Endothelial cell of umbilical vein (primary cell): ENCODE measurements at regions not wholly inside any gene's neighbourhood (a gene's known extent, or its start where the extent isn't known, plus 50 kb on each side); places are given as distances from the start of the nearest gene placed in this dataset.

Source experiments
- EZH2 ChIP-seq: IDR thresholded peaks from 2 replicates; pipeline ENCODE4 v1.6.1; 2012; ENCODE audit warnings: borderline replicate concordance, low read depth, mild to moderate bottlenecking, moderate library complexity, low read length, inconsistent platforms; ENCODE audit not compliant: severe bottlenecking
- POLR2A ChIP-seq: IDR thresholded peaks from 2 replicates; pipeline ENCODE4 v1.6.1; 2012; ENCODE audit warnings: low read depth, mild to moderate bottlenecking, control low read depth, low read length
- POLR2AphosphoS5 ChIP-seq: IDR thresholded peaks from 2 replicates; pipeline ENCODE4 v1.6.1; 2012; ENCODE audit warnings: low read depth, mild to moderate bottlenecking, control low read depth, low read length, moderate library complexity; ENCODE audit not compliant: insufficient read depth
- TF ChIP-seq, protein P1 (sequence below), 2 donors: IDR thresholded peaks; 1 replicate in 1 of 2; 2 replicates in 1 of 2; pipeline ENCODE4 v1.5.1; 2011; ENCODE audit warnings: low read length in 2 of 2, mild to moderate bottlenecking in 2 of 2, moderate library complexity in 2 of 2, control low read depth in 1 of 2, inconsistent platforms in 1 of 2, low read depth in 1 of 2; ENCODE audit not compliant: insufficient read depth in 1 of 2; ENCODE audit errors: extremely low read depth in 1 of 2

- TF ChIP-seq, protein P1, sequence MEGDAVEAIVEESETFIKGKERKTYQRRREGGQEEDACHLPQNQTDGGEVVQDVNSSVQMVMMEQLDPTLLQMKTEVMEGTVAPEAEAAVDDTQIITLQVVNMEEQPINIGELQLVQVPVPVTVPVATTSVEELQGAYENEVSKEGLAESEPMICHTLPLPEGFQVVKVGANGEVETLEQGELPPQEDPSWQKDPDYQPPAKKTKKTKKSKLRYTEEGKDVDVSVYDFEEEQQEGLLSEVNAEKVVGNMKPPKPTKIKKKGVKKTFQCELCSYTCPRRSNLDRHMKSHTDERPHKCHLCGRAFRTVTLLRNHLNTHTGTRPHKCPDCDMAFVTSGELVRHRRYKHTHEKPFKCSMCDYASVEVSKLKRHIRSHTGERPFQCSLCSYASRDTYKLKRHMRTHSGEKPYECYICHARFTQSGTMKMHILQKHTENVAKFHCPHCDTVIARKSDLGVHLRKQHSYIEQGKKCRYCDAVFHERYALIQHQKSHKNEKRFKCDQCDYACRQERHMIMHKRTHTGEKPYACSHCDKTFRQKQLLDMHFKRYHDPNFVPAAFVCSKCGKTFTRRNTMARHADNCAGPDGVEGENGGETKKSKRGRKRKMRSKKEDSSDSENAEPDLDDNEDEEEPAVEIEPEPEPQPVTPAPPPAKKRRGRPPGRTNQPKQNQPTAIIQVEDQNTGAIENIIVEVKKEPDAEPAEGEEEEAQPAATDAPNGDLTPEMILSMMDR (IDR thresholded peaks at IDR 0.05; ENCODE audit: extremely low read depth in 1 of 2, insufficient read depth in 1 of 2, low read depth in 1 of 2, low read length in 2 of 2): no peak
- TF ChIP-seq POLR2A: no peak
- TF ChIP-seq EZH2: no peak
- no peak for TF ChIP-seq POLR2AphosphoS5
These were observed 203.0 kb upstream of the MAP3K1 start for GRCh38 chr5:56612353-56612752.
